ELF-1 (cell line): ENCODE measurements at regions not wholly inside any gene's neighbourhood (a gene's known extent, or its start where the extent isn't known, plus 50 kb on each side); places are given as distances from the start of the nearest gene placed in this dataset.
A peak's percentile ranks its signal among the peaks of the same experiment; 100 is the strongest.
"Not testable (repeated sequence)": the region's sequence is repeated elsewhere in the genome, so short reads cannot be mapped to it uniquely, and the experiment has no call there.

Experiments used
- DNase-seq: peaks from one replicate; pipeline ENCODE4 v3.0.0-alpha.2; 2016; ENCODE audit warnings: low read depth, low spot score

- DNase-seq = no peak
Observed at GRCh38 chrX:23061116-23061515, 61.4 kb downstream of the DDX53 start.

- DNase-seq = no peak
Observed at GRCh38 chrX:23062359-23062758, 62.6 kb downstream of the DDX53 start.

GRCh38 chrX:23066588-23067281 lies 67.0 kb downstream of the DDX53 start:
- no peak for DNase-seq

- DNase-seq = not testable (repeated sequence)
Observed at GRCh38 chrX:23075461-23075860, 75.7 kb downstream of the DDX53 start.

GRCh38 chrX:23079347-23079746 lies 79.6 kb downstream of the DDX53 start:
- no peak for DNase-seq

- no peak for DNase-seq
Observed at GRCh38 chrX:23100826-23101225, 101.1 kb downstream of the DDX53 start.

- peak; percentile 9 for DNase-seq
Observed at GRCh38 chrX:23103546-23103945, 103.8 kb downstream of the DDX53 start.

GRCh38 chrX:23114241-23114640 lies 114.5 kb downstream of the DDX53 start:
- DNase-seq = no peak

GRCh38 chrX:23115651-23116050 lies 115.9 kb downstream of the DDX53 start:
- DNase-seq = no peak

GRCh38 chrX:23118163-23118562 lies 118.4 kb downstream of the DDX53 start:
- DNase-seq = no peak

- peak; percentile 73 for DNase-seq
Observed at GRCh38 chrX:23118890-23119527, 119.2 kb downstream of the DDX53 start.

GRCh38 chrX:23127586-23127985 lies 127.8 kb downstream of the DDX53 start:
- no peak for DNase-seq

- no peak for DNase-seq
Observed at GRCh38 chrX:23133551-23133950, 133.8 kb downstream of the DDX53 start.

- no peak for DNase-seq
Observed at GRCh38 chrX:23134136-23134535, 134.4 kb downstream of the DDX53 start.

GRCh38 chrX:23136816-23137215 lies 137.1 kb downstream of the DDX53 start:
- DNase-seq = no peak

- DNase-seq = no peak
Observed at GRCh38 chrX:23168291-23168690, 166.4 kb upstream of the PTCHD1 start.

- DNase-seq = no peak
Observed at GRCh38 chrX:23185951-23186350, 148.7 kb upstream of the PTCHD1 start.

GRCh38 chrX:23187819-23188218 lies 146.8 kb upstream of the PTCHD1 start:
- no peak for DNase-seq

- DNase-seq = no peak
Observed at GRCh38 chrX:23194885-23195554, 139.6 kb upstream of the PTCHD1 start.

GRCh38 chrX:23195761-23196160 lies 138.9 kb upstream of the PTCHD1 start:
- no peak for DNase-seq

GRCh38 chrX:23201706-23202105 lies 132.9 kb upstream of the PTCHD1 start:
- no peak for DNase-seq

GRCh38 chrX:23202326-23202725 lies 132.3 kb upstream of the PTCHD1 start:
- DNase-seq = no peak

- DNase-seq = peak; percentile 5
Observed at GRCh38 chrX:23223169-23223568, 111.5 kb upstream of the PTCHD1 start.
